ENCODE measurements at regions not wholly inside any gene's neighbourhood (a gene's known extent, or its start where the extent isn't known, plus 50 kb on each side); places are given as distances from the start of the nearest gene placed in this dataset.

DNA sequence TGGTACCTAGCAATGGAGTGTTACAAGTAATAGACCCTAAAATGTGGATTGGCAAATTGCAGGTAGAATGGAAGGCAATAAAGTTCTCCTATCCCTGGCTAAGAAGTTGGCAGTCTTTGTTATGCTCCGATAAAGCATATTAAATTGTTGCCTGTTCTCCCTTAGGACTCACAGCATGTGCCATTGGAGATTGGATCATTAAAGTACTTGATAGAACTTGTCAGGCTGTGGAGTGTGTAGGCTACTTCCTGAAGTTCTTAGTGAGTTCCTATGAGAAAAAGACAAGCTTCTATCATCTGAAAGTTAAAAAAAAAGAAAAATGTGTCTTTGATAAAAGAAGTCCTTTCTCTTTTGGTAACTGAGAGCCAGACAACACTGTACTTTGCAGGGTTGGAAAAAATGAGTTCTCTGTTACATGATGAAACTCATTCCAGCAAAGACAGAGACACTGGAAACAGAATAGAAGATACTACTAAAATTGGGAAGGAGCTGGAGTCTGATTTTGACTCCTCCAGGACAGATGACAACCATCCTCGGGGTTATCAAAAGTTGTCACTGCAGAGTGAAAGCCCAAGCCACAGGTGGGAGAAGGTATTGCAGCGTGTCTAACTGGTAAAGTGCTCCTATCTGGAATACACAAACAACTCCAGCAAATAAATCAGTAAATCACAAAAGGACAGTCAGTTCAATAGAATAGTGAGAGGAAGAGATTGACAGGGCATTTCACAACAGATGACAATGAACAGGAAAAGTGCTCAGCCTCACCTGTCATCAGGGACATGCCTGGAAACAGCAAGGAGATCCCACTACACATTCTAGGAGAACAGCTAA lies 87.5 kb upstream of the WDR26 start:
- TF ChIP-seq POLR2AphosphoS5 (IDR thresholded peaks at IDR 0.05), result no peak
- TF ChIP-seq, protein P1, sequence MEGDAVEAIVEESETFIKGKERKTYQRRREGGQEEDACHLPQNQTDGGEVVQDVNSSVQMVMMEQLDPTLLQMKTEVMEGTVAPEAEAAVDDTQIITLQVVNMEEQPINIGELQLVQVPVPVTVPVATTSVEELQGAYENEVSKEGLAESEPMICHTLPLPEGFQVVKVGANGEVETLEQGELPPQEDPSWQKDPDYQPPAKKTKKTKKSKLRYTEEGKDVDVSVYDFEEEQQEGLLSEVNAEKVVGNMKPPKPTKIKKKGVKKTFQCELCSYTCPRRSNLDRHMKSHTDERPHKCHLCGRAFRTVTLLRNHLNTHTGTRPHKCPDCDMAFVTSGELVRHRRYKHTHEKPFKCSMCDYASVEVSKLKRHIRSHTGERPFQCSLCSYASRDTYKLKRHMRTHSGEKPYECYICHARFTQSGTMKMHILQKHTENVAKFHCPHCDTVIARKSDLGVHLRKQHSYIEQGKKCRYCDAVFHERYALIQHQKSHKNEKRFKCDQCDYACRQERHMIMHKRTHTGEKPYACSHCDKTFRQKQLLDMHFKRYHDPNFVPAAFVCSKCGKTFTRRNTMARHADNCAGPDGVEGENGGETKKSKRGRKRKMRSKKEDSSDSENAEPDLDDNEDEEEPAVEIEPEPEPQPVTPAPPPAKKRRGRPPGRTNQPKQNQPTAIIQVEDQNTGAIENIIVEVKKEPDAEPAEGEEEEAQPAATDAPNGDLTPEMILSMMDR (IDR thresholded peaks at IDR 0.05 in 8 of 11, conservative IDR thresholded peaks at IDR 0.05 in 3 of 11), result no peak
- no peak for TF ChIP-seq POLR2A (IDR thresholded peaks at IDR 0.05)

All from spleen (tissue), 7 donors.